Right atrium auricular region (tissue), 2 donors: ENCODE measurements at regions not wholly inside any gene's neighbourhood (a gene's known extent, or its start where the extent isn't known, plus 50 kb on each side); places are given as distances from the start of the nearest gene placed in this dataset.

Experiments used
- DNase-seq: peaks from one replicate; pipeline ENCODE4 v3.0.0-alpha.2; 2019; ENCODE audit warnings: low spot score
- H3K27ac ChIP-seq, 2 donors: fragments of 200-600 bp; sonication (generic); 1 replicate in 1 of 2; 2 replicates in 1 of 2; pipeline ENCODE4 v1.5.1; 2016 to 2019
- H3K27me3 ChIP-seq, 2 donors: fragments of 200-600 bp; sonication (generic); one replicate each; pipeline versions ENCODE4 v1.5.1 to v1.6.0; 2017 to 2019
- H3K36me3 ChIP-seq: fragments of 200-600 bp; sonication (generic); one replicate; pipeline ENCODE4 v1.5.1; 2016
- H3K4me1 ChIP-seq, 2 donors: fragments of 200-600 bp; sonication (generic); one replicate each; pipeline versions ENCODE4 v1.5.1 to v1.6.0; 2017 to 2019
- H3K4me3 ChIP-seq, 2 donors: fragments of 200-600 bp; sonication (generic); 1 replicate in 1 of 2; 2 replicates in 1 of 2; pipeline ENCODE4 v1.5.1; 2017 to 2019; ENCODE audit warnings: mild to moderate bottlenecking in 1 of 2, moderate library complexity in 1 of 2
- H3K9me3 ChIP-seq, 2 donors: fragments of 200-600 bp; sonication (generic); one replicate each; pipeline ENCODE4 v1.5.1; 2019
- TF ChIP-seq, protein P1 (sequence below), 2 donors: fragments of 200-600 bp; sonication (generic); IDR thresholded peaks; one replicate each; pipeline ENCODE4 v1.5.1; 2019; ENCODE audit warnings: antibody characterized with exemption in 2 of 2

DNA sequence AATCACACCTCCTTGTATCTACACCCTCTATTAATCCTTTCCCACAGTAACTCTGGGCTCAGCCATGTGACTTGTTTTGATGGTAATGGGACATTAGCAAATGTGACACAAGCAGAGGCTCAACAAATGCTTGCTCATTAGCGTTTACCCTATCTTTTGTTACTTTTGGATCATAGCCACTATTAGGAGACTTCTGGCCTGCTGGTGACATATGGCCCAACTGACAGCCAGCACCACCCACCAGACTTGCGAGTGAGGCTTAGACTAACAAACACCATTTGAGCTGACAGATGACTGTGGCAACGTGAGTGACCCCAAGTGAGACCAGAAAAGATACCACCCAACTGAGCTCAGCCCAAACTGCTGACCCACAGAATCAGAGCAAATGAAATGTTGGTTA is 154.1 kb downstream of the OLFM4 start:
- H3K4me3 ChIP-seq = no peak overlapping the region
- no peaks in the 10 kb centered on the region for H3K36me3 ChIP-seq
- no peak overlapping the region for H3K27ac ChIP-seq
- no peaks in the 10 kb centered on the region for H3K4me1 ChIP-seq
- TF ChIP-seq, protein P1, sequence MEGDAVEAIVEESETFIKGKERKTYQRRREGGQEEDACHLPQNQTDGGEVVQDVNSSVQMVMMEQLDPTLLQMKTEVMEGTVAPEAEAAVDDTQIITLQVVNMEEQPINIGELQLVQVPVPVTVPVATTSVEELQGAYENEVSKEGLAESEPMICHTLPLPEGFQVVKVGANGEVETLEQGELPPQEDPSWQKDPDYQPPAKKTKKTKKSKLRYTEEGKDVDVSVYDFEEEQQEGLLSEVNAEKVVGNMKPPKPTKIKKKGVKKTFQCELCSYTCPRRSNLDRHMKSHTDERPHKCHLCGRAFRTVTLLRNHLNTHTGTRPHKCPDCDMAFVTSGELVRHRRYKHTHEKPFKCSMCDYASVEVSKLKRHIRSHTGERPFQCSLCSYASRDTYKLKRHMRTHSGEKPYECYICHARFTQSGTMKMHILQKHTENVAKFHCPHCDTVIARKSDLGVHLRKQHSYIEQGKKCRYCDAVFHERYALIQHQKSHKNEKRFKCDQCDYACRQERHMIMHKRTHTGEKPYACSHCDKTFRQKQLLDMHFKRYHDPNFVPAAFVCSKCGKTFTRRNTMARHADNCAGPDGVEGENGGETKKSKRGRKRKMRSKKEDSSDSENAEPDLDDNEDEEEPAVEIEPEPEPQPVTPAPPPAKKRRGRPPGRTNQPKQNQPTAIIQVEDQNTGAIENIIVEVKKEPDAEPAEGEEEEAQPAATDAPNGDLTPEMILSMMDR (IDR thresholded peaks at IDR 0.05) = no peak
- H3K9me3 ChIP-seq = no peaks in the 10 kb centered on the region
- no peaks in the 10 kb centered on the region for H3K27me3 ChIP-seq
- DNase-seq = no peak

DNA sequence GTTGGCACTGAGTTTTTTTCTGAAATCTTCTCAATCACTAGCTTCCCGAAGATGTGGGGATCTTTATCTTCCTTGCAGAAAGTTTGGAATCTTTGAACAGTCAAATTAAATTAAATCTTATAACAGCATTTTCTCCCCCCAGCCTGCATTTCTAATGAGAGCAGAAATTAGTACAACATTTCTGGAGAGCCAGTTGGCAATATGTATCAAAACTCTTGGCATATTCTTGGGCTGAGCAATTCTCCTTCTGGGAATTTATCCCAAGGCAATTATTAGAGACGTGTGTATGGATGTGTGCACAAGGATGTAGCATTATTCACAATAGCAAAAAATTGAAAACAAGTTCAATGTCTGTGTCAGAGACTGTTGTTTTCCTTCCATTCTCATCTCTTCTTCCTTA is 159.5 kb downstream of the OLFM4 start:
- Histone ChIP-seq H3K9me3 (no peaks in the 10 kb centered on the region), H3K36me3 (no peaks in the 10 kb centered on the region), H3K27me3 (no peaks in the 10 kb centered on the region), H3K27ac (no peak overlapping the region), H3K4me3 (no peak overlapping the region), H3K4me1 (no peaks in the 10 kb centered on the region)
- DNase-seq = no peak
- TF ChIP-seq, protein P1 (IDR thresholded peaks at IDR 0.05) = no peak

DNA sequence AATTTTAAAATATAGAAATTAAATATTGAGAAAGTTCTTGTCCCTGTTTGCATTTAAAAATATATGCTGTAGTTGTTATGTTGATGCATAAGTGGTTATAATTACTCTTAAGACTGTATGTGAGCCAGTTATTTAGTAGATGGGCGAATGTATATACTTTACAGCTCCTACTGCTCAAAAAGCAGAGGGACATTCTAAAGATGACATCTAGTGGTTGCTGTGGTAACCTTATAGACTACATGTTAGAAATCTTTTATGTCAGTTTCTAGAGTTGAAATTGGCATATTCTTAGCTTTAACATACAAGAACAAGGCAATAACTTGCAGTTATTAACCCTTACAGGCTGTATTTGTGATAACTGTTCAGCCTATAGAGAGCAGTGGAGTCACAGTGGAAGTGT is 160.5 kb downstream of the OLFM4 start:
- Histone ChIP-seq H3K4me1 (no peaks in the 10 kb centered on the region), H3K4me3 (no peak overlapping the region), H3K9me3 (no peaks in the 10 kb centered on the region), H3K36me3 (no peaks in the 10 kb centered on the region), H3K27ac (no peak overlapping the region), H3K27me3 (no peaks in the 10 kb centered on the region)
- TF ChIP-seq, protein P1 (IDR thresholded peaks at IDR 0.05) = no peak
- no peak for DNase-seq

DNA sequence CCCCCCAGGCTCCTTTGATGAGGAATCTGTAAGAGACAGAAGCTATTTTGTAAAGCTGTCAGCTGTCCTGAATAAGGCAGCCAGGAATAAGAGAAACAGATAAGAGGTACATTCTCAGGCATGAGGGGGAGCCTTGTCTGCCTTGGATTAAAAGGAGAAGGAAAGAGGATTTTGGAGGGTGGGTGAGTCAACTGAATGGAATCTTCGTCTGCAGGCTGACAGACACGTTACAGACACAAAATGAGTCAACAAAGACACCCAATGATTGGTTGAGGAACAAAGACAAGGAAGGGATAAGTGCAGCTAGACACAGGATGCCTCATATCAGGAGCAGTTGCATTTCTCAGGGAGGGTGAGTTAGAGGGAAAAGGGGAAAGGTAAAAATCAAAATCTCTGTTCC is 162.5 kb downstream of the OLFM4 start:
- H3K36me3 ChIP-seq = no peaks in the 10 kb centered on the region
- H3K27me3 ChIP-seq = no peaks in the 10 kb centered on the region
- no peak overlapping the region for H3K4me3 ChIP-seq
- TF ChIP-seq, protein P1 (IDR thresholded peaks at IDR 0.05) = no peak
- H3K9me3 ChIP-seq = no peaks in the 10 kb centered on the region
- no peaks in the 10 kb centered on the region for H3K4me1 ChIP-seq
- no peak overlapping the region for H3K27ac ChIP-seq
- no peak for DNase-seq

DNA sequence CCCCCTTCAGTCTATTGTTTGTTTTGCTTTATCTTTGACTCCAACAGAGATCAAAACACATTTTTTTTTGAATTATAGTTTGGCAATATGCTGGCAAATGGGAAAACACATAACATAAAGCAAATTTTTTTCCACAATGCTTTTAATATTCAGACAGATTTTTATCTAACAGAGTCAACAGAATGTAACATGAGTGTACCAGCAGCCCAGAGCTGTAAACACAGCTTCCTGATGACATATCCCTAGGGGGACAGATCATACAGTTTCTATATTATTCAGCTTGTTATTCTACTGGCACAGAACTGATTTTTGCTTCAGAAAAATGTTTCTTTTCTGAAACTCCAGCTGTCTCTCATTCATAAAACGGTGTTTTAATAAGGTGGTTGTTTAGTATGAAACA is 168.8 kb downstream of the OLFM4 start:
- Histone ChIP-seq H3K4me1 (no peaks in the 10 kb centered on the region), H3K27me3 (peaks cover 3 to 14% of the 10 kb centered on the region in 2 donors), H3K4me3 (no peak overlapping the region), H3K36me3 (no peaks in the 10 kb centered on the region), H3K27ac (no peak overlapping the region), H3K9me3 (no peaks in the 10 kb centered on the region)
- TF ChIP-seq, protein P1 (IDR thresholded peaks at IDR 0.05) = no peak
- no peak for DNase-seq

DNA sequence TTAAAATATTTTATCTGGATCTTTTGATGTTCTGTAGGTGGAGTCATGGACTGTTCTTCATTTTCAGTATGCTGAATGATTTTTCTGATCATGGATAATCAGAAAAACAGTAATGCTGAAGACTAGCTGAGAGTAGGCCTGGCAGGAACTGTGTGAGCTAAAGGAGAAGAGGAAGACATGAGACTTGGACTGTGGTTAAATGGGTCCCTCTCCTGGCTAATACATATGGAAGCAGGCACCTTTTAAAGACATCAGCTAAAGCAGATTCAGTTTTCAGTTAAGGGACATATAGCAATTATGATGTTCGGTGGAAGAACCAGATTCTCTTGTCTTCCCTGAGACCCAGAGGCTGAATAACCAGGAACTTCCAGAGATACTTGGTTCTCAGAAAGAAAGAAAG is 169.4 kb downstream of the OLFM4 start:
- TF ChIP-seq, protein P1 (IDR thresholded peaks at IDR 0.05) = no peak
- Histone ChIP-seq H3K9me3 (no peaks in the 10 kb centered on the region), H3K27ac (no peak overlapping the region), H3K36me3 (no peaks in the 10 kb centered on the region), H3K27me3 (peaks cover 3 to 14% of the 10 kb centered on the region in 2 donors), H3K4me3 (no peak overlapping the region), H3K4me1 (no peaks in the 10 kb centered on the region)
- DNase-seq = no peak
